Upper lobe of right lung (tissue), 1 donor: ENCODE measurements at regions not wholly inside any gene's neighbourhood (a gene's known extent, or its start where the extent isn't known, plus 50 kb on each side); places are given as distances from the start of the nearest gene placed in this dataset.
A peak's percentile ranks its signal among the peaks of the same experiment; 100 is the strongest.
"Not testable (repeated sequence)": the region's sequence is repeated elsewhere in the genome, so short reads cannot be mapped to it uniquely, and the experiment has no call there.

ENCODE experiments used
- ATAC-seq: fragments of 200-7000 bp; cut with Tn5 transposase; one replicate; pipeline ENCODE4 v1.9.1; 2020; ENCODE audit warnings: mild to moderate bottlenecking, moderate library complexity
- DNase-seq: peaks from one replicate; pipeline ENCODE4 v3.0.0-alpha.2; 2020
- H3K27ac ChIP-seq: fragments of 200-600 bp; one replicate; pipeline ENCODE4 v1.8.0; 2022
- H3K27me3 ChIP-seq: fragments of 200-600 bp; one replicate; pipeline ENCODE4 v1.8.0; 2022; ENCODE audit warnings: mild to moderate bottlenecking
- H3K36me3 ChIP-seq: fragments of 200-600 bp; one replicate; pipeline ENCODE4 v1.8.0; 2022
- H3K4me1 ChIP-seq: fragments of 200-600 bp; one replicate; pipeline ENCODE4 v1.8.0; 2022
- H3K4me3 ChIP-seq: fragments of 200-600 bp; one replicate; pipeline ENCODE4 v1.8.0; 2022; ENCODE audit warnings: mild to moderate bottlenecking
- H3K9me3 ChIP-seq: fragments of 200-600 bp; one replicate; pipeline ENCODE4 v1.8.0; 2022
- intact Hi-C: fragments of 100-400 bp; cut with DNase I; formaldehyde crosslinking; loops from one replicate; pipeline ENCODE4 v1.11.0; 2022
- TF ChIP-seq, protein P1 (sequence below): fragments of 200-600 bp; IDR thresholded peaks from one replicate; pipeline ENCODE4 v1.8.0; 2022; ENCODE audit warnings: antibody characterized with exemption
- donor health status: DM: no; HTN: yes; CAD: no; lungs with severe emphysema.

- Histone ChIP-seq H3K9me3 (no peaks in the 10 kb centered on the region), H3K36me3 (no peaks in the 10 kb centered on the region), H3K27ac (no peak overlapping the region), H3K4me3 (no peak overlapping the region), H3K4me1 (no peaks in the 10 kb centered on the region), H3K27me3 (peaks cover 3% of the 10 kb centered on the region)
- no peak for ATAC-seq
- intact Hi-C loops: no loop called here
- DNase-seq: no peak
- TF ChIP-seq, protein P1, sequence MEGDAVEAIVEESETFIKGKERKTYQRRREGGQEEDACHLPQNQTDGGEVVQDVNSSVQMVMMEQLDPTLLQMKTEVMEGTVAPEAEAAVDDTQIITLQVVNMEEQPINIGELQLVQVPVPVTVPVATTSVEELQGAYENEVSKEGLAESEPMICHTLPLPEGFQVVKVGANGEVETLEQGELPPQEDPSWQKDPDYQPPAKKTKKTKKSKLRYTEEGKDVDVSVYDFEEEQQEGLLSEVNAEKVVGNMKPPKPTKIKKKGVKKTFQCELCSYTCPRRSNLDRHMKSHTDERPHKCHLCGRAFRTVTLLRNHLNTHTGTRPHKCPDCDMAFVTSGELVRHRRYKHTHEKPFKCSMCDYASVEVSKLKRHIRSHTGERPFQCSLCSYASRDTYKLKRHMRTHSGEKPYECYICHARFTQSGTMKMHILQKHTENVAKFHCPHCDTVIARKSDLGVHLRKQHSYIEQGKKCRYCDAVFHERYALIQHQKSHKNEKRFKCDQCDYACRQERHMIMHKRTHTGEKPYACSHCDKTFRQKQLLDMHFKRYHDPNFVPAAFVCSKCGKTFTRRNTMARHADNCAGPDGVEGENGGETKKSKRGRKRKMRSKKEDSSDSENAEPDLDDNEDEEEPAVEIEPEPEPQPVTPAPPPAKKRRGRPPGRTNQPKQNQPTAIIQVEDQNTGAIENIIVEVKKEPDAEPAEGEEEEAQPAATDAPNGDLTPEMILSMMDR: no peak
Measured at GRCh38 chr1:181971424-181971823, 90.1 kb downstream of the ZNF648 start.

DNA sequence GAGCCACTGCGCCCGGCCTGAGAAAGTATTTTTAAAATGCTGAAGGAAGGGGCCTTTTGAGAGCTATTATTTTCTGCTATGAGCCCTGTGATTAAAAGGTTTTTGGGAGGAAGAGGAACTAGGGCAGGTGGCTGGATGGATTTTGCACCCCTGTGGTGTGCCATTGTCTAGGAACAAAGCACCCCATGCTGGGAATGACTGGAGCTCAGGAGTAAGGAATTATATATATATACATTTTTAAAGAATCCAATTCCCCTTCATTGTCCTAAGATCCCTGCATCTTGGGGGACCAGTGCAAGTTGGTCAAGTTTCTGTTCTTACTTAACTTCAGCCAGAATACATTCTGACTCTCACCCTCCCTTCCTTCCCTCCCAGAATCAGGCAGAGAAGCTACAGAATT is 91.6 kb downstream of the ZNF648 start:
- no peaks in the 10 kb centered on the region for H3K9me3 ChIP-seq
- H3K27me3 ChIP-seq: peaks cover 3% of the 10 kb centered on the region
- TF ChIP-seq, protein P1: no peak
- H3K36me3 ChIP-seq: no peaks in the 10 kb centered on the region
- no peak overlapping the region for H3K4me3 ChIP-seq
- ATAC-seq (no peak), DNase-seq (no peak)
- intact Hi-C loops: no loop called here
- H3K27ac ChIP-seq: no peak overlapping the region
- H3K4me1 ChIP-seq: no peaks in the 10 kb centered on the region

DNA sequence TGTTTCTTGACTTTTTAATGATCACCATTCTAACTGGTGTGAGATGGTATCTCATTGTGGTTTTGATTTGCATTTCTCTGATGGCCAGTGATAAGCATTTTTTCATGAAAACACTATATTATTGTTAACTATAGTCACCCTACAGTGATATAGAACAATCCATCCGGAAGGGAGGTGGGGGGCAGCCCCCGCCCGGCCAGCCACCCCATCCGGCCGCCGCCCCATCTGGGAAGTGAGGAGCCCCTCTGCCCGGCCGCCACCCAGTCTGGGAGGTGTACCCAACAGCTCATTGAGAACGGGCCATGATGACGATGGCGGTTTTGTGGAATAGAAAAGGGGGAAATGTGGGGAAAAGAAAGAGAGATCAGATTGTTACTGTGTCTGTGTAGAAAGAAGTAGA is 106.8 kb downstream of the ZNF648 start:
- H3K4me1 ChIP-seq, ATAC-seq, H3K27ac ChIP-seq, H3K36me3 ChIP-seq, H3K4me3 ChIP-seq, intact Hi-C loops, H3K27me3 ChIP-seq: not testable (repeated sequence)
- H3K9me3 ChIP-seq: peaks cover 13% of the 10 kb centered on the region
- DNase-seq: peak; percentile 43

GRCh38 chr1:181954178-181954577 is 107.3 kb downstream of the ZNF648 start:
- H3K27ac ChIP-seq, H3K4me1 ChIP-seq, H3K4me3 ChIP-seq, H3K27me3 ChIP-seq, DNase-seq, intact Hi-C loops, ATAC-seq, H3K36me3 ChIP-seq: not testable (repeated sequence)
- peaks cover 13% of the 10 kb centered on the region for H3K9me3 ChIP-seq

GRCh38 chr1:181953596-181953995 is 107.9 kb downstream of the ZNF648 start:
- intact Hi-C loops: no loop called here

DNA sequence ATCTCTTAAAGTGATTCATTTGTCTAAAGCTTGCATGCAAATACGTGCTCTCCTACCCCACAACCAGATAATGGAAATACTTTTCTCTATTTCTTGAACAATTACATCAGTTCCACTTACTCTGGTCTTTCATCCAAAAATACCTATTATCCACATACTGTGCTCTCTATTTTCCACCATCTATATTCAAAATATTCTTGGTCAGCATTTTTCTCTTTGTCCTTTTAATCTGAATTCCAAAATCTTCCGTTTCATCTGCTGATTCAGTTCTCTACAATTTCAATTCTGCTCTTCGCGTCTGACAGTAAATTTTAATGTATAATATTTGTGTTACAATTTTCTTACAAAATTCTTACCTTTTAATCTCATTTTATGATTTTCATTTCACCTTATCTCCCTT is 110.3 kb downstream of the ZNF648 start:
- no peak for ATAC-seq
- H3K36me3 ChIP-seq: no peaks in the 10 kb centered on the region
- no peak for DNase-seq
- H3K4me1 ChIP-seq: no peaks in the 10 kb centered on the region
- H3K9me3 ChIP-seq: no peaks in the 10 kb centered on the region
- H3K27ac ChIP-seq: no peak overlapping the region
- intact Hi-C loops: no loop called here
- H3K4me3 ChIP-seq: no peak overlapping the region
- TF ChIP-seq, protein P1: no peak
- H3K27me3 ChIP-seq: no peaks in the 10 kb centered on the region

More at GRCh38 chr1:181953596-181953995, 107.9 kb downstream of the ZNF648 start:
- no peak for ATAC-seq
- Histone ChIP-seq H3K4me3 (no peak overlapping the region), H3K9me3 (peaks cover 13% of the 10 kb centered on the region), H3K36me3 (no peaks in the 10 kb centered on the region), H3K4me1 (no peaks in the 10 kb centered on the region), H3K27me3 (no peaks in the 10 kb centered on the region), H3K27ac (no peak overlapping the region)
- TF ChIP-seq, protein P1: no peak
- no peak for DNase-seq

- intact Hi-C loops: no loop called here
- TF ChIP-seq, protein P1: no peak
- Histone ChIP-seq H3K27me3 (no peaks in the 10 kb centered on the region), H3K4me3 (no peak overlapping the region), H3K27ac (no peak overlapping the region), H3K36me3 (no peaks in the 10 kb centered on the region), H3K9me3 (no peaks in the 10 kb centered on the region), H3K4me1 (no peaks in the 10 kb centered on the region)
- ATAC-seq: no peak
- no peak for DNase-seq
Measured at GRCh38 chr1:181949500-181949899, 112.0 kb downstream of the ZNF648 start.
